ENCODE measurements at regions not wholly inside any gene's neighbourhood (a gene's known extent, or its start where the extent isn't known, plus 50 kb on each side); places are given as distances from the start of the nearest gene placed in this dataset.
"Not testable (repeated sequence)": the region's sequence is repeated elsewhere in the genome, so short reads cannot be mapped to it uniquely, and the experiment has no call there.

- Histone ChIP-seq H3K4me1 (replicated peaks in 1 of 2) (no peaks in the 10 kb centered on the region), H3K36me3 (replicated peaks in 1 of 2) (no peaks in the 10 kb centered on the region), H3K27ac (no peak overlapping the region), H3K27me3 (no peaks in the 10 kb centered on the region), H3K9me3 (replicated peaks in 1 of 3) (no peaks in the 10 kb centered on the region), H3K4me3 (peak overlapping the region in 2 of 4 donors; percentile 34 to 63)
- intact Hi-C loops (cut with DNase I), result no loop called here
- TF ChIP-seq CTCF (IDR thresholded peaks at IDR 0.05), result no peak
- TF ChIP-seq POLR2A (IDR thresholded peaks at IDR 0.05), result no peak
- DNase-seq, result peak; percentile 25 to 59 (median 40)
- 0 to 5% (median 1%) methylated on average over 4 to 28 of the region's 31 CpGs for WGBS, 4 donors
These were observed 65.8 kb upstream of the SLC8A3 start for GRCh38 chr14:70254476-70254961.

- H3K9me3 ChIP-seq (replicated peaks in 1 of 3); H3K27ac ChIP-seq; H3K4me1 ChIP-seq (replicated peaks in 1 of 2); H3K4me3 ChIP-seq; H3K36me3 ChIP-seq (replicated peaks in 1 of 2); intact Hi-C loops (cut with DNase I); DNase-seq; H3K27me3 ChIP-seq: not testable (repeated sequence)
- WGBS, 4 donors, result 85 to 91% (median 90%) methylated on average over 4 of the region's 4 CpGs
These were observed 64.8 kb upstream of the SLC8A3 start for GRCh38 chr14:70253547-70253946.

GRCh38 chr14:70245026-70245425, 56.3 kb upstream of the SLC8A3 start:
- Histone ChIP-seq H3K36me3 (replicated peaks in 1 of 2) (no peaks in the 10 kb centered on the region), H3K9me3 (replicated peaks in 1 of 3) (no peaks in the 10 kb centered on the region), H3K4me3 (no peak overlapping the region), H3K4me1 (replicated peaks in 1 of 2) (no peaks in the 10 kb centered on the region), H3K27me3 (no peaks in the 10 kb centered on the region), H3K27ac (no peak overlapping the region)
- intact Hi-C loops (cut with DNase I), result no loop called here
- no peak for DNase-seq
- WGBS, 4 donors, result 66 to 76% (median 73%) methylated on average over 2 of the region's 2 CpGs
- TF ChIP-seq POLR2A (IDR thresholded peaks at IDR 0.05) (no peak), CTCF (IDR thresholded peaks at IDR 0.05) (no peak)

- no peak for DNase-seq
- intact Hi-C loops (cut with DNase I), result no loop called here
- no peak for TF ChIP-seq POLR2A (IDR thresholded peaks at IDR 0.05)
- 49 to 54% (median 49%) methylated on average over 3 of the region's 3 CpGs for WGBS, 4 donors
- Histone ChIP-seq H3K27ac (no peak overlapping the region), H3K4me3 (no peak overlapping the region), H3K4me1 (replicated peaks in 1 of 2) (no peaks in the 10 kb centered on the region), H3K27me3 (no peaks in the 10 kb centered on the region), H3K36me3 (replicated peaks in 1 of 2) (no peaks in the 10 kb centered on the region), H3K9me3 (replicated peaks in 1 of 3) (no peaks in the 10 kb centered on the region)
These were observed 51.1 kb upstream of the SLC8A3 start for GRCh38 chr14:70239802-70240201.

- H3K9me3 ChIP-seq (replicated peaks in 1 of 3); DNase-seq; H3K27me3 ChIP-seq; intact Hi-C loops (cut with DNase I); H3K4me1 ChIP-seq (replicated peaks in 1 of 2); H3K36me3 ChIP-seq (replicated peaks in 1 of 2); H3K4me3 ChIP-seq; H3K27ac ChIP-seq: not testable (repeated sequence)
- WGBS, 4 donors, result 43 to 73% (median 70%) methylated on average over 1 of the region's 1 CpG
These were observed 49.9 kb upstream of the SLC8A3 start for GRCh38 chr14:70238635-70239034.
